UCSD-AML1 (cell line): ENCODE measurements at regions not wholly inside any gene's neighbourhood (a gene's known extent, or its start where the extent isn't known, plus 50 kb on each side); places are given as distances from the start of the nearest gene placed in this dataset.
"Not testable (repeated sequence)": the region's sequence is repeated elsewhere in the genome, so short reads cannot be mapped to it uniquely, and the experiment has no call there.

Experiments
- DNase-seq: peaks from one replicate; lab custom pipeline; 2025; ENCODE audit not compliant: unreplicated experiment; lab: John Stamatoyannopoulos, UW

- DNase-seq, result no peak
These were observed 135.6 kb upstream of the LYZL2 start for GRCh38 chr10:30765022-30765615.

GRCh38 chr10:30763918-30764317 is 134.4 kb upstream of the LYZL2 start:
- no peak for DNase-seq

GRCh38 chr10:30762620-30763019 is 133.1 kb upstream of the LYZL2 start:
- no peak for DNase-seq

GRCh38 chr10:30759423-30759822 is 129.9 kb upstream of the LYZL2 start:
- DNase-seq, result no peak

GRCh38 chr10:30758338-30758737 is 128.8 kb upstream of the LYZL2 start:
- DNase-seq, result no peak

GRCh38 chr10:30756896-30757295 is 127.3 kb upstream of the LYZL2 start:
- DNase-seq, result no peak

- DNase-seq, result no peak
These were observed 126.6 kb upstream of the LYZL2 start for GRCh38 chr10:30756151-30756550.

GRCh38 chr10:30755441-30755953 is 125.9 kb upstream of the LYZL2 start:
- no peak for DNase-seq

- DNase-seq, result peak; percentile 23
These were observed 122.9 kb upstream of the LYZL2 start for GRCh38 chr10:30752481-30752881.

GRCh38 chr10:30751678-30752331 is 122.3 kb upstream of the LYZL2 start:
- peak; percentile 65 for DNase-seq

GRCh38 chr10:30750971-30751677 is 121.6 kb upstream of the LYZL2 start:
- DNase-seq, result peak; percentile 66

GRCh38 chr10:30749385-30749784 is 119.8 kb upstream of the LYZL2 start:
- DNase-seq, result no peak

GRCh38 chr10:30748152-30748973 is 118.8 kb upstream of the LYZL2 start:
- DNase-seq, result no peak

- no peak for DNase-seq
These were observed 118.1 kb upstream of the LYZL2 start for GRCh38 chr10:30747633-30748032.

- no peak for DNase-seq
These were observed 116.4 kb upstream of the LYZL2 start for GRCh38 chr10:30745953-30746352.

- no peak for DNase-seq
These were observed 114.6 kb upstream of the LYZL2 start for GRCh38 chr10:30744106-30744505.

- DNase-seq, result no peak
These were observed 114.0 kb upstream of the LYZL2 start for GRCh38 chr10:30743586-30743985.

- no peak for DNase-seq
These were observed 112.9 kb upstream of the LYZL2 start for GRCh38 chr10:30742471-30742870.

GRCh38 chr10:30740774-30741173 is 111.2 kb upstream of the LYZL2 start:
- DNase-seq, result not testable (repeated sequence)

GRCh38 chr10:30738416-30738815 is 108.9 kb upstream of the LYZL2 start:
- DNase-seq, result no peak

- DNase-seq, result no peak
These were observed 108.4 kb upstream of the LYZL2 start for GRCh38 chr10:30737931-30738391.
